ENCODE measurements at regions not wholly inside any gene's neighbourhood (a gene's known extent, or its start where the extent isn't known, plus 50 kb on each side); places are given as distances from the start of the nearest gene placed in this dataset.

DNA sequence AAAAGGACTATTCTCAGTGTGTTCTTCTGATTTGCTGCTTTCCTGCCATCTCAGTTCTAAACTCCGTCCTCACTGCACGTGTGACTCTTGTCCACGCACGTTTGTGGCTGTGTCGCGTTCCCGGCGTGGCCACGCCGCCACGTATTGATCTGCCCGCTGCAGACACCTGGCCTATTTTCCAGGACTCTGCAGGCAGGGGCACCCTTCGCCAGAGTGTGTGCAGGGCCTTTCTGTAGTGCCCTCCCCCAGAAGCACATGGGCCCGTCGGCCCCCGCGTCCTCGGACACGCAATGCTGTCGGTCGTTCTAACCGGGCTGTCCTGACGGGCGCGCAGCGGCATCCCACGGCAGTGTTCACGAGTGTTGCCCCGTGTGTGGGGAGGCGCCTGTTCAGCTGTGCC lies 87.6 kb downstream of the YTHDF1 start:
- DNase-seq (ENCODE audit: low read depth in 3 of 3, low spot score in 1 of 3): no peak

DNA sequence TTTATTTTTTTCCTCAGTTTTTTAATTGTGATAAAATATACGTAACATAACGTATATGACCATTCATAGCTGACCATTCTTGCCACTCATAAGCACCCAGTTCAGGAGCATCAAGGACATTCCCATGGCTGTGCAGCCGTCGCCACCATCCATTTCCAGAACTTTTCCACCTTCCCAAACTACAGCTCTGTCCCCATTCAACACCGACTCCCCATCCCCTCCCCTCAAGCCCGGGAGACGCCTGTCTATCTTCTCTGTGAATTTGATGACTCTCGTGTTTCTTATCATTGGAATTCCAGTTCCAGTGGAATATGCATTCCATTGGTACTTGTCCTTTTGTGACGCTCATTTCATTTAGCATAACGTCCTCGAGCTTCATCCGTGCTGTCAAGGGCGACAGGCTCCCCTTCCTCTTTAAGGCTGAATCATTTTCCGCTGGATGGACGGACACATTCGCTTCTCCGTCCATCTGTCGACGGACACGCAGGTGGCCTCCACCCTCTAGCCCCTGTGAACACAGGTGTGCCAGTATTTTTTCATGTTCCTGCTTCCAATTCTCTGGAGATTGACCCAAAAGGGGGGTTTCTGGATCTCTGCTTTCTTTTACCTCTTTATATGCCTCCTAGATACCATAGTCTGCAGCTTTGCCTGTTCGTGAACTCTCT lies 88.1 kb downstream of the YTHDF1 start:
- DNase-seq (ENCODE audit: low read depth in 3 of 3, low spot score in 1 of 3): no peak

DNA sequence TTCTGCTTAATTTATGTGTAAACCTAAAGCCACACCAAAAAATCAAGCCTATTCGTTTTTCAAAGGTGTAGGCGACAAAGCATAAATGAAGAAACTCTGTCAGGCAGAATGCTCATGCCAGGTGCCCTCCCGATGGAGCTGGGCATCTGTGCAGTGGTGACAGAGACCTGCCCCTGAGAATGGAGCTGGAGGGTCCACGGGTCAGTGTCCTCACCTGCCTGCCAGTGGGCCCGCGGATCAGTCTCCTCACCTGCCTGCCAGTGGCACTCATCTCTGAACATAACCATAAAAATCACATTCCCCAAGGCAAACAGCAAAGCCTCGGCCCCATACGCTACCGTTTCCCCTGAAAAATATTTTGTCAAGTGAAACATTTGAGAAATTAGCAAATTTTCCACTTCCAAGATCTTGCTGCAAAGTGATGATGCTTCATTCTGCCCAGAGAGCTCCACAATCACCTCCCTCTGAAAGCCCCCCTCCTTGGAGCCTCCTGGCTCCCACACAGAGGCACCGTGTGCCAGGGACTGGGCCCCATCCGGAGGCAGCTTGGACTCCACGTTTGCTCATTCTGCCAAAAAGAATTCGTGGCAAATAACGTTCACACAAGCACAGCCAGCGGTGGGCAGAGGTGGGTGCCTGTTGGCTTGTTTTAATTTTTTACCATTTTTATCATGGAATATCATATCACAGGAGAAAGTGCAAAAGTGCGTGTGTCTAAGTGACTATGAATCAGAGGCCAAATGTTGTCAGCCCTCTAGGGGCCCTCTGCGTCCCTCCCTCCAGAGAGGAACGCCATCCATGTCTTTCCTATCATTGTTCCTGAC lies 88.8 kb downstream of the YTHDF1 start:
- DNase-seq (ENCODE audit: low read depth in 3 of 3, low spot score in 1 of 3): no peak

DNA sequence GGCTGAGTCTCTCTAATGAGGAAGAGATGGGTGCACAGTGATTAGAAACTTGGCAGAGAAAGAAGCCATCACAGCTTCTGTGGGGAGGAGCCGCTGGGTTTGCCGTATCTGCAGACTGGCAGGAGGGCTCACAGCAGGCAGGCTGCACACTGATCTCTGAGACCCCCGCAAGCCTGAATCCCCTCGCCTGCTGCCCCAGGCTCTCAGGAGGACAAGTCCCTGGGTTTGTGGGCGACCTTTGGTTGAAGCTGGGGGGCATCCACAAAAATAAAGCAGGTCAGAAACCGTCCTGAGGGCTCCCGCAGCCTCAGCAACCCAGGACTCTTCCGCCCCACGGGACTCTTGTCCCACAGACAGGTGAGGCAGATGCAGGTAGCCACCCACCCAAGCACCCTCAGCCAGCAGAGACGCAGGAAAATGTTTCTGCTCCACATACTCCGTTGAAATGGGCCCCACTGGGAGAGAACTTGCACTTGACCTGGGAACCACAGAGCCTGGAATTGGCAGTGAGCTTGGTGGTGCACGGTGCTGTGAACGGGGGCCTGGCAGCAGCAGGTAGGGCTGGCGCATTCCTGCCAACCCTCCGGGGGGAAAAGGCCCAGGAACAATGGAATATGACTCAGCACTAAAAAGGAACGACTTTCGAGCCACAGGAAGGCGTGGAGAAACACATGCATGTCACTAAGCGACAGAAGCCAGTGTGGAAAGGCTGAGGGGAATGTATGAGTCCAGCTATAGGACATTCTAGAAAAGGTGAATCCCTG lies 89.9 kb downstream of the YTHDF1 start:
- DNase-seq (ENCODE audit: low read depth in 3 of 3, low spot score in 1 of 3): no peak

GRCh38 chr20:63125581-63125837 lies 90.4 kb downstream of the YTHDF1 start:
- no peak for DNase-seq (ENCODE audit: low read depth in 3 of 3, low spot score in 1 of 3)

DNA sequence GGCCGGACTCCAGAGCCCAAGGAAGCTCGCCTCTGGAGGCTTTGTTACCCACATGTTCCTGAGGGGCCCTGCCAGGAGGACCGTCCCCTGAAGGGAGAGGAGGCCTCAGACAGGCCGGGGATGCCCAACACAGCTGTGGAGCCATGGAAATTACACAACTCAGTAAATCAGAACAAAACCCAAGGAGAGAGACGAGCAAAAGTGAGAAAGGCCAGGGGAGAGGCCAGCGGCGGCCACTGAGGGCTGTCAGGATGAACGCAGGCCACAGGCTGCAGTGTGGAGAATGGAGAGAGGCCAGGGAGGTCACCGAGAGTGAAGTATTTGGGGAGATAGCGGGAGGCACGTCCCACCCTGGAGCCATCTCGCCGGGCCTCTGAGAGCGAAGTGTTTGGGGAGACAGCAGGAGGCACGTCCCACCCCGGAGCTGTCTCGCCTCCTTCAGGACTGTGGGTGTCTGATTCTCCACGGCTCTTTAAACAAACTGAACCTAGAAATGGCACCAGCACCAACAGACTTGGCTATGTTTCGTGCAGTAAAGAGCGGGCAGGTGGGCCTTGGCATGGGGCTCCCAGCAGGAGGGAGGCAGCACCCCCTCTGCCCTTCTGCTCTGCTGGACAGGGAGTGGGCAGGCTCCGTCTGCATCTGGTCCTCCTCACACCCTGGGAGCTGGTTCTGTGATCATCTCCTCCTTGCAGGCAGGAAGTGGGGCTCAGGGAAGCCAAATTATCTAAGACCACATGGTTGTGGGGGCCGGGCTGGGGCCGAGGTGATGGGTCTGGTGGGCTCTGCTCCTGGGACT lies 91.0 kb downstream of the YTHDF1 start:
- no peak for DNase-seq (ENCODE audit: low read depth in 3 of 3, low spot score in 1 of 3)

- no peak for DNase-seq (ENCODE audit: low read depth in 3 of 3, low spot score in 1 of 3)
These were observed 91.7 kb downstream of the YTHDF1 start for GRCh38 chr20:63124092-63124781.

GRCh38 chr20:63123331-63123741 lies 92.6 kb downstream of the YTHDF1 start:
- DNase-seq (ENCODE audit: low read depth in 3 of 3, low spot score in 1 of 3): no peak

DNA sequence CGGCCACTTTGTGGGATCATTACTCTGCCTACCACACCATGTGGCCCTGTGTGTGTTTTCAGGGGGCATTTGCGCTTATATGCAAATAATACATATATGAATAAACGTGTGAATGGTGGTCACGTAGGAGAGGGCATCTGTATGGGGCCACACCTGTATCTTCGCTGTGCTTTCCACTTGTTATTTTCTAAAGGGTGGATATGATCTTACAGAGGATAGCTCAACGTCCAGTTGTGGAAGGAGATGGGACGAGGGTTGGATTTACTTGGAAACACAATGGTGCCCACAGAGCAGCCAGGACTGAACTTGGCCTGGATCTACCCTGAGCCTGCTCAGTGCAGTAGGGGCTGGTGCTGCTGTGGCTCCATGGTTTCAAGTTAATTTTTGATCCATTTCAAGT lies 93.3 kb downstream of the YTHDF1 start:
- no peak for DNase-seq (ENCODE audit: low read depth in 3 of 3, low spot score in 1 of 3)

- DNase-seq (ENCODE audit: low read depth in 3 of 3, low spot score in 1 of 3): no peak
These were observed 94.1 kb downstream of the YTHDF1 start for GRCh38 chr20:63121749-63122405.

- DNase-seq (ENCODE audit: low read depth in 3 of 3, low spot score in 1 of 3): no peak
These were observed 94.7 kb downstream of the YTHDF1 start for GRCh38 chr20:63121246-63121645.

GRCh38 chr20:63120808-63121090 lies 95.2 kb downstream of the YTHDF1 start:
- DNase-seq (ENCODE audit: low read depth in 3 of 3, low spot score in 1 of 3): no peak

- DNase-seq (ENCODE audit: low read depth in 3 of 3, low spot score in 1 of 3): no peak
These were observed 95.7 kb downstream of the YTHDF1 start for GRCh38 chr20:63119963-63120807.

GRCh38 chr20:63119121-63119962 lies 96.6 kb downstream of the YTHDF1 start:
- no peak for DNase-seq (ENCODE audit: low read depth in 3 of 3, low spot score in 1 of 3)

DNA sequence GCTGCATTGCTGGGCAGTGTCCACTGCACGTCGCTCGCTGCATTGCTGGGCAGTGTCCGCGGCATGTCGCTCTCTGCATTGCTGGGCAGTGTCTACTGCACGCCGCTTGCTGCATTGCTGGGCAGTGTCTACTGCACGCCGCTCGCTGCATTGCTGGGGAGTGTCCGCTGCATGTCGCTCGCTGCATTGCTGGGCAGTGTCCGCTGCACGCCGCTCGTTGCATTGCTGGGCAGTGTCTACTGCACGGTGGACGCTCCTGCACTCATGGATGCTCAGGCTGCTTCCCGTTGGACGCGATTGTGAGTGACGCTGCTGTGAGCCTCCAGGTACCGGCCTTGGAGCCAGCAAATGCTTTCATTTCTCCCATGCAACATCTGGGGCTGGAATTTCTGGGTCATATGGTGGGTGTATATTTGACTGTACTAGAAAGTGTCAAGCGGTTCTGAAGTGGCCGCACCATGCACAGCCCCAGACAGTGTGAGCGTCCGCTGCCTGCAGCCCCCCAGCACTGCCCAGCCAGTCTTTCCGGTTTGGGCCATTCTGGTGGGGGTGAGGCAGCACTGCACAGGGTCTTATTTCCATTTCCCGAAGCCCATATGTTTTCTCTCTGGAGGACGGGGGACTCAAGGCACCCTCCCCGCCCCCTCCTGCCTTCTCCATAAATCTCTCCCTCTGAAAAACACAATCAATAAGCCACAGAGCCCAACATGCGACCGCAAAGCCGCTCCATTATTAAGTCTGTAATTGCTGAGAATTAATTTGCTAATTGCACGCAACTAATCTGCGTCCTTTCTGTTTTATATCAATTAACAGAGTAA lies 97.4 kb downstream of the YTHDF1 start:
- no peak for DNase-seq (ENCODE audit: low read depth in 3 of 3, low spot score in 1 of 3)

GRCh38 chr20:63117661-63118302 lies 98.1 kb downstream of the YTHDF1 start:
- DNase-seq (ENCODE audit: low read depth in 3 of 3, low spot score in 1 of 3): no peak

GRCh38 chr20:63117151-63117550 lies 98.8 kb downstream of the YTHDF1 start:
- DNase-seq (ENCODE audit: low read depth in 3 of 3, low spot score in 1 of 3): no peak

Data from stimulated activated CD4-positive, alpha-beta T cell treated with anti-CD3 and anti-CD28 coated beads, TNF-alpha, amount 100 ng/mL, for 1 hour (primary cell).